Fibroblast of the conjunctiva (primary cell): ENCODE measurements at regions not wholly inside any gene's neighbourhood (a gene's known extent, or its start where the extent isn't known, plus 50 kb on each side); places are given as distances from the start of the nearest gene placed in this dataset.

Experiments used
- DNase-seq: peaks from one replicate; pipeline ENCODE4 v3.0.0-alpha.2; 2010; ENCODE audit warnings: low read depth

GRCh38 chr1:212225871-212226302 lies 59.3 kb upstream of the PPP2R5A start:
- DNase-seq: no peak

DNA sequence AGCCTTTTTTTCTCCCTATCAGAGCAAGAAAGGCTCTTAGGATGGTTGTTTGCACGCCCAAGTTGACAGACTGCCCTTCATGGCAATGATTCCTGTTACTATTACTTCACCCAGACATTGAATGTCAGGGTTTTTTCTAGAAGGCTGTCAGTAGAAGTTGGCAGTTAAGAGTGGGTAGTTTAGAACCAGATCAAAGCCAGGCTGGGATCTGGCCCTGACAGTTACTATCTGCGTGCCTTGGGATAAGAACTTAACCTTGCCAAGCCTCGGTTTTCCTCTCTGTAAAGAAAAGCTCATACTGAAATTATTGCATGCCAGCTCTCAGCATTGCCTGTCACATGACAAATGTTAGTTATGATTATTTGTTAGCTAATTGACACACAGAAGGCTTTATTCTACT lies 58.7 kb upstream of the PPP2R5A start:
- no peak for DNase-seq

GRCh38 chr1:212228076-212228475 lies 57.1 kb upstream of the PPP2R5A start:
- no peak for DNase-seq

GRCh38 chr1:212228591-212229119 lies 56.6 kb upstream of the PPP2R5A start:
- DNase-seq: no peak

GRCh38 chr1:212229654-212230053 lies 55.6 kb upstream of the PPP2R5A start:
- DNase-seq: no peak

- DNase-seq: no peak
These were observed 54.9 kb upstream of the PPP2R5A start for GRCh38 chr1:212230329-212230728.

DNA sequence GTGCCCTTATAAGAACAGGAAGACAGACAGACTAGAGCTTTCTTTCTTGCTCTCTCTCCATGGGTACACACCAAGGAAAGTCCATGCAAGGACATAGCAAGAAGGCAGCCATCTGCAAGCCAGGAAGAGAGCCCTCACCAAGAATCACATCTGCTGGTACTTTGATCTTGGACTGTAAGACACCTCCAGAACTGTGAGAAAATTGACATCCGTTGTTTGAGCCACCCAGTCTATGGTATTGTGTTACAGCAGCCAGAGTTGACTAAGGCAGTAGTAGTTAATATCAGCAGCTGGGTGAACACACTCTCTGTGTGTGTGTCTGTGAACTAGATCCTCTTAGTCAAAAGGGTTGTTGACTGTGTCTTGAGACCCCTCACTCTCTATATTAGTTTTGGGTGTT lies 53.8 kb upstream of the PPP2R5A start:
- no peak for DNase-seq

DNA sequence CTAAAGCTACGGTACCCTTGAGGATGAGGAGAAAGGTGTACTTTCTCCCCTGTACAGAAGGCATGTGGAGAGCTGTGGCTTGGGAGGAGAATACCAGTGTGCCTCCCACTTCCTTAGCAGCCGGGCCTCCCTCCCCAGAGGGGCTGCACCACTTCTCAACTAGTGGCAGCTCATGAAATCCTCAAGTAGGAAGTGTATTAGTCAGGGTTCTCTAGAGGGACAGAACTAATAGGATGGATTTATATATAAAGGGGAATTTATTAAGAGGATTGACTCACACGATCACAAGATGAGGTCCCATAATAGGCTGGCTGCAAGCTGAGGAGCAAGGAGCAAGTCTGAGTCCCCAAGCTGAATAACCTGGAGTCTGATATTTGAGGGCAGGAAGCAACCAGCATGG lies 53.1 kb upstream of the PPP2R5A start:
- DNase-seq: no peak

DNA sequence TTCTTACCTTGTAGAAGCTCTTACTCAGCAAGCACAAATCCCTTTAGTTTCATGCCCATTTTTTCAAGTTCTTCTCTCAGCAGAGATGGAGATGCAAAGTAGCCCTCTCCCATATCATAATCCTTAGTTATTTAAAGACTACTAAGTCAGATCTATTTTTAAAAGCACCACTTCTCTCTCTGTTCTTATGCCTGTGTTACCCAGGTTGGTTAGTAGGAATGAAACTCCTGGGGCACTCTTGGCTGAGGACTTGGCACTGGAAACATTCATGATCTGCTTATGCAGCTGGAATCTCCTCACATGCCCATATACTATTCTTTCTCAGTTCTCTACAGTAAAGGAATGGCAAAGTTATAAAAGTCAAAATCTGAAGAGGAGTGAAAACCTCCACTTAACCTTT lies 51.9 kb upstream of the PPP2R5A start:
- no peak for DNase-seq

- DNase-seq: peak; percentile 90
These were observed 50.5 kb upstream of the PPP2R5A start for GRCh38 chr1:212234431-212235395.
